Fibroblast of the aortic adventitia (primary cell): ENCODE measurements at regions not wholly inside any gene's neighbourhood (a gene's known extent, or its start where the extent isn't known, plus 50 kb on each side); places are given as distances from the start of the nearest gene placed in this dataset.

Experiments
- DNase-seq: peaks from one replicate; pipeline ENCODE4 v3.0.0-alpha.2; 2010; ENCODE audit warnings: low read depth
- H3K4me3 ChIP-seq: 2 replicates; pipeline ENCODE4 v1.5.1; 2011; ENCODE audit warnings: low read depth, mild to moderate bottlenecking, control low read depth, low read length, moderate library complexity
- TF ChIP-seq, protein P1 (sequence below): IDR thresholded peaks from 2 replicates; pipeline ENCODE4 v1.5.1; 2011; ENCODE audit warnings: mild to moderate bottlenecking, low read length, control low read depth, inconsistent platforms; ENCODE audit not compliant: insufficient read depth

- no peak for DNase-seq
- no peak overlapping the region for H3K4me3 ChIP-seq
- TF ChIP-seq, protein P1, sequence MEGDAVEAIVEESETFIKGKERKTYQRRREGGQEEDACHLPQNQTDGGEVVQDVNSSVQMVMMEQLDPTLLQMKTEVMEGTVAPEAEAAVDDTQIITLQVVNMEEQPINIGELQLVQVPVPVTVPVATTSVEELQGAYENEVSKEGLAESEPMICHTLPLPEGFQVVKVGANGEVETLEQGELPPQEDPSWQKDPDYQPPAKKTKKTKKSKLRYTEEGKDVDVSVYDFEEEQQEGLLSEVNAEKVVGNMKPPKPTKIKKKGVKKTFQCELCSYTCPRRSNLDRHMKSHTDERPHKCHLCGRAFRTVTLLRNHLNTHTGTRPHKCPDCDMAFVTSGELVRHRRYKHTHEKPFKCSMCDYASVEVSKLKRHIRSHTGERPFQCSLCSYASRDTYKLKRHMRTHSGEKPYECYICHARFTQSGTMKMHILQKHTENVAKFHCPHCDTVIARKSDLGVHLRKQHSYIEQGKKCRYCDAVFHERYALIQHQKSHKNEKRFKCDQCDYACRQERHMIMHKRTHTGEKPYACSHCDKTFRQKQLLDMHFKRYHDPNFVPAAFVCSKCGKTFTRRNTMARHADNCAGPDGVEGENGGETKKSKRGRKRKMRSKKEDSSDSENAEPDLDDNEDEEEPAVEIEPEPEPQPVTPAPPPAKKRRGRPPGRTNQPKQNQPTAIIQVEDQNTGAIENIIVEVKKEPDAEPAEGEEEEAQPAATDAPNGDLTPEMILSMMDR, result no peak
These were observed 236.5 kb downstream of the FOXO1 start for GRCh38 chr13:40429706-40430545.

DNA sequence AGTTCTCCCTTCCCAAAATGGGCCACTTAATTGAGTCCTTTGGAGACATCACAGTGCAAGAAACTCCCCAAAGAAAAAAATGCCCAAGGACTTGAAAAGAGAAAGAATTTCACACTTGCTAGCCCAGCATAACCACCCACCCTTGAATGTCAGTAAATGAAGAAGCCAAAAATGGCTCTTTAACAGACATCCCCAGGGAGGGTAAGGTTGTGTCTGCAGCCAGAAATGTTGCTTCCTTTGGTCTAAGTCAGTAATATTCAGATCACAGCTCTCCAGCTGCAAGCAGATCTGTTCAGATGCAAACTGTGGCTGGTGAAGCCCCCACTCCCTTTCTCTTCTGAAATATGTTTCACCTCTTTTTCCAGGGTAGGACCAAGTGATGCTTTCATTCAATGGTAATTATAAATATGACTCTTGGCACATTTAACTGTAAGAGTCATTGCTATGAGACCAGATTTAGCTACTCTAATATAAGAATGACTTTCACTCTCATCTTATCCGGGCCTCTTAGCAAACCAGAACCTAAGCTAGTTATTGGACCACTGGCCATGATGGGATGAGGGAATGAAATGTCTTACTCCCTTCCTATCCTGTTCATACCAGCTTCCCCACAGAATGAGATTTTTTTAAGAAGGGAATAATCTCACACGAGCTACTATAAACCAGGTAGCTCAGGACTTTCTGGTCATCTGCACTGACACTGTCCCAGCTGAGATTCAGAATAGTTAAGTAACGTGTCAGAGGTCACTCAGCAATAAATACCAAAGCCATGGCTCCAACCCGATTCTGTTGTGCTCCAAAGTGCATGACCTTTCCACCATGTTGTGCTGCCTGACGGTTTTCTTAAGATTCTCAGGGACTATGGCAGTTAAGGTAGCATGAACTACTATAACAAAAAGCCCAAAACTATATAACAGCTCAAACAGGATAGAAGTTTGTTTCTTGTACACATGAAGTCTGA lies 234.1 kb downstream of the FOXO1 start:
- TF ChIP-seq, protein P1, result no peak
- no peak for DNase-seq
- H3K4me3 ChIP-seq, result no peak overlapping the region

DNA sequence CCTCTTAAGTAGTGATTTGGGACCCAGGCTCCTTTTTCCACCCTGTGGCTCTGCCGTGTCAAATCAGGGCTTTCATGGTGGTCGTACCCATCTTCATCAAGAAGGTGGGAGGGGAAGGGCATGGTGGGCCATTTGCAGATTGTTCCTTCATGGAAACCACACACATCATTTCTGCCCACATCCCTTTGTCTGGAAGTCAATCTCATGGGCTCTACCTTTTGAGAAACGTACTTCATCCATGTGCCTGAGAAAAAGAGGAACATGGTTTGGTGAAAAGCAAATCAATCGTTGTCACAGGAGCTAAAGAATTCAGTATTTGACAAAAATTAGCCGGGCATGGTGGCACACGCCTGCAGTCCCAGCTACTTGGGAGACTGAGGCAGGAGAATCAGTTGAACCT lies 233.4 kb downstream of the FOXO1 start:
- DNase-seq, result no peak
- TF ChIP-seq, protein P1, result no peak
- H3K4me3 ChIP-seq, result no peak overlapping the region

DNA sequence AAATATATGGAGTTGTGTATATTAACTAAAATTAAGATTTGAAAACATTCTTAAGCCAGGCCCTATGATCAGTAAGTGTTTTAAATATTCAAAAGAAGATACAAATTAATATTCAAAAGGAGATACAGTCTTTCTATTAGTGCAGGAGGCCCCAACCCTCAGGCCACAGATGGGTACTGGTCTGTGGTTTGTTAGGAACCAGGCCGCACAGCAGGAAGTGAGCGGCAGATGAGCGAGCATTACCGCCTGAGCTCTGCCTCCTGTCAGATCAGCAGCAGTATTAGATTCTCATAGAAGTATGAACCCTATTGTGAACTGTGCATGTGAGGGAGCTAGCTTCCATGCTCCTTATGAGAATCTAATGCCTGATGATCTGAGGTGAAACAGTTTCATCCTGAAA lies 232.9 kb downstream of the FOXO1 start:
- no peak for DNase-seq
- no peak overlapping the region for H3K4me3 ChIP-seq
- TF ChIP-seq, protein P1, result no peak

DNA sequence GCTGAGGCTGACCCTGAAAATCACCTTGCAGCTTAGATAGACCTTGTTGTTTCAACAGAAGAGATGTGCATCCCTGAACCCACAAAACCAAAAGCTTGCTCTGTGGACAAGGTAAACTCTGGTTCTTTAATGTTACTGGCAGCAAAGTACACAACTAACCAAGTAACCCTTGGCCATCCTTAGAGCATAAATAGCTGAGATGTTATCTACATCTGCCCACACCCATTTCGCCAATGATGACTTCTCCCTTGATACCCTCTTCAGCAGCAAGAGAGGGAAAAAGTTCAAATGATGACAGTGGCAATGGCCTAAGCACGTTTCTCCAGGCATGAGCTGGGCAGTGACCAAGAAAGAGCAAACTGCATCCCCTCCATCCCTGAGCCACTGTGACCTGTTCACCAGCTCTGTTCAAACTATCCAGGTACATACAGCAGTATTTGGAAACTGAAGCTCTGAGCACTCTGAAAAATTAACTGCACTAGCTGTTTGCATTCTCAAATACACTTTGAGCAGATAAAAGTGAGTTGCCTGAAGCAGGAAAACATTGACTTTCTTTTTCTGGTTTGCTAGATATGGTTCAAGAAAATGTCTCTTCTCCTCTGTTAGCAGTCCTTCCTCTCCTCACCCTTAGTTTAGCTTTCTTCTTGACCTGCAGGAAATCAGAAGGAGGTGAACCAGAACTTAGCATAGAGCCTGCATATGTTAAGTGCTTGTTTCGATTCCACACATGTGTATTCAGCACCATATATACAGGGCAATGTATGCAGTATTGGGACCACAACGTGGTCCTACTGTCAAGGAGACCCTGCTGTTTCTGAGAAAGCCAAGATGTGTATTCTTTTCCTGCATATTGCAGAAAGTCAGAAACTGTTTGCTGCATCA lies 231.7 kb downstream of the FOXO1 start:
- no peak for DNase-seq
- TF ChIP-seq, protein P1, result no peak

More for the DNA sequence above, 231.7 kb downstream of the FOXO1 start:
- H3K4me3 ChIP-seq, result no peak overlapping the region
